IMR-90 (cell line): ENCODE measurements at regions not wholly inside any gene's neighbourhood (a gene's known extent, or its start where the extent isn't known, plus 50 kb on each side); places are given as distances from the start of the nearest gene placed in this dataset.
"Not testable (repeated sequence)": the region's sequence is repeated elsewhere in the genome, so short reads cannot be mapped to it uniquely, and the experiment has no call there.

ENCODE experiments used
- BHLHE40 ChIP-seq: fragments of 150-350 bp; IDR thresholded peaks from 2 replicates; pipeline ENCODE4 v1.6.1; 2016; ENCODE audit warnings: mild to moderate bottlenecking, low read depth, low read length
- CTCF ChIP-seq: conservative IDR thresholded peaks from 2 replicates; pipeline ENCODE4 v1.5.1; 2012; ENCODE audit warnings: mild to moderate bottlenecking, low read depth, low read length, improper control_type of control experiment
- FOS ChIP-seq: fragments of 150-350 bp; IDR thresholded peaks from 2 replicates; pipeline ENCODE4 v1.6.1; 2016; ENCODE audit warnings: low read depth, low read length
- MXI1 ChIP-seq: IDR thresholded peaks from 2 replicates; pipeline ENCODE4 v1.6.1; 2012; ENCODE audit warnings: low read depth, mild to moderate bottlenecking, low read length, moderate library complexity, borderline replicate concordance
- POLR2A ChIP-seq: IDR thresholded peaks from 2 replicates; pipeline ENCODE4 v1.6.1; 2012; ENCODE audit warnings: mild to moderate bottlenecking, low read depth, low read length
- RAD21 ChIP-seq: IDR thresholded peaks from 2 replicates; pipeline ENCODE4 v1.6.1; 2012; ENCODE audit warnings: low read length, improper control_type of control experiment
- RFX5 ChIP-seq: IDR thresholded peaks from 2 replicates; pipeline ENCODE4 v1.8.0; 2012; ENCODE audit warnings: low read depth, mild to moderate bottlenecking, low read length, moderate library complexity
- SMC3 ChIP-seq: fragments of 150-350 bp; IDR thresholded peaks from 2 replicates; pipeline ENCODE4 v1.6.1; 2016; ENCODE audit warnings: low read depth, mild to moderate bottlenecking, antibody characterized with exemption, low read length, moderate library complexity
- TF ChIP-seq, protein P1 (sequence below): fragments of 150-350 bp; IDR thresholded peaks from 2 replicates; pipeline ENCODE4 v1.6.1; 2017; ENCODE audit warnings: mild to moderate bottlenecking, antibody characterized with exemption, low read length, low read depth

- not testable (repeated sequence) for TF ChIP-seq CTCF, POLR2A, SMC3, MXI1, FOS, RFX5, RAD21, BHLHE40
- TF ChIP-seq, protein P1, sequence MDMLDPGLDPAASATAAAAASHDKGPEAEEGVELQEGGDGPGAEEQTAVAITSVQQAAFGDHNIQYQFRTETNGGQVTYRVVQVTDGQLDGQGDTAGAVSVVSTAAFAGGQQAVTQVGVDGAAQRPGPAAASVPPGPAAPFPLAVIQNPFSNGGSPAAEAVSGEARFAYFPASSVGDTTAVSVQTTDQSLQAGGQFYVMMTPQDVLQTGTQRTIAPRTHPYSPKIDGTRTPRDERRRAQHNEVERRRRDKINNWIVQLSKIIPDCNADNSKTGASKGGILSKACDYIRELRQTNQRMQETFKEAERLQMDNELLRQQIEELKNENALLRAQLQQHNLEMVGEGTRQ = not testable (repeated sequence)
Measured at GRCh38 chr1:206359377-206359776, 110.9 kb upstream of the IKBKE start.
